K562 (cell line): ENCODE measurements at regions not wholly inside any gene's neighbourhood (a gene's known extent, or its start where the extent isn't known, plus 50 kb on each side); places are given as distances from the start of the nearest gene placed in this dataset.

ENCODE experiments used
- ATAC-seq: fragments of 200-7000 bp; cut with Tn5 transposase; 3 replicates; pipeline ENCODE4 v1.9.1; 2020; ENCODE audit warnings: moderate library complexity
- BruUV-seq: library from RNA; stranded (reverse); fragments of 400-500 nt; replicated peaks from 2 replicates; lab custom pipeline; 2021; lab: Mats Ljungman, UMichigan
- CTCF ChIA-PET: fragments of 300-600 bp; formaldehyde crosslinking; extraction: SDS; loops from one replicate; lab custom pipeline; 2021; ENCODE audit warnings: low intra/inter-chr PET ratio; lab: Yijun Ruan, JAX
- POLR2A ChIA-PET: fragments of 300-600, 350-650 bp; sonication (Branson Sonifier 250); formaldehyde crosslinking; extraction: SDS; loops from one replicate; lab custom pipeline; 2021; ENCODE audit warnings: antibody characterized with exemption, inconsistent platforms; lab: Yijun Ruan, JAX
- DNase-seq, 4 experiments: peaks; one replicate each; pipeline versions ENCODE4 v3.0.0 to v3.0.0-alpha.2; 2011 to 2018; ENCODE audit warnings: low spot score in 3 of 4, mixed read lengths in 3 of 4; ENCODE audit errors: extremely low read depth in 1 of 4
- FAIRE-seq: peaks from 2 replicates; lab custom pipeline; 2011; peaks lifted over from hg19 to GRCh38; lab: Jason Lieb, UNC
- H2AFZ ChIP-seq: 2 replicates; pipeline ENCODE4 v1.6.0; 2011; ENCODE audit warnings: low read depth, low read length, control low read depth, inconsistent platforms
- H3K27ac ChIP-seq: fragments of 200-600 bp; 3 replicates; pipeline ENCODE4 v1.8.0; 2011; ENCODE audit warnings: low read depth, mild to moderate bottlenecking, control low read depth, inconsistent platforms, low read length, moderate library complexity, mixed read lengths; ENCODE audit errors: extremely low read depth
- H3K27me3 ChIP-seq, 2 experiments: fragments of 300-600 bp in 1 of 2; 2 replicates in 1 of 2; 3 replicates in 1 of 2; pipeline versions ENCODE4 v1.6.0 to v1.8.0; 2011; ENCODE audit warnings: inconsistent platforms in 2 of 2, low read length in 2 of 2, mild to moderate bottlenecking in 1 of 2, mixed read lengths in 1 of 2, moderate library complexity in 1 of 2; ENCODE audit not compliant: control insufficient read depth in 2 of 2, insufficient read depth in 2 of 2
- H3K36me3 ChIP-seq: fragments of 300-600 bp; 3 replicates; pipeline ENCODE4 v1.8.0; 2011; ENCODE audit warnings: mild to moderate bottlenecking, low read length, inconsistent platforms; ENCODE audit not compliant: control insufficient read depth, insufficient read depth
- H3K4me1 ChIP-seq, 2 experiments: fragments of 200-600 bp in 1 of 2; replicated peaks in 1 of 2; 2 replicates in 1 of 2; 3 replicates in 1 of 2; pipeline versions ENCODE4 v1.5.1 to v1.8.0; 2011; ENCODE audit warnings: inconsistent platforms in 2 of 2, low read length in 2 of 2, mild to moderate bottlenecking in 1 of 2, mixed read lengths in 1 of 2, moderate library complexity in 1 of 2; ENCODE audit not compliant: control insufficient read depth in 2 of 2, insufficient read depth in 2 of 2
- H3K4me2 ChIP-seq: 2 replicates; pipeline ENCODE4 v1.6.1; 2011; ENCODE audit warnings: low read length, control low read depth, inconsistent platforms, mixed read lengths; ENCODE audit not compliant: insufficient read depth
- H3K4me3 ChIP-seq: fragments of 200-600 bp; sonication (generic), shearing (Covaris generic); 2 replicates; pipeline ENCODE4 v1.5.1; 2016; ENCODE audit warnings: control low read depth, inconsistent platforms
- H3K79me2 ChIP-seq: fragments of 200-600 bp; 3 replicates; pipeline ENCODE4 v1.8.0; 2011; ENCODE audit warnings: low read length, inconsistent platforms; ENCODE audit not compliant: control insufficient read depth, insufficient read depth
- H3K9ac ChIP-seq, 2 experiments: 2 replicates each; pipeline versions ENCODE4 v1.6.0 to v1.6.1; 2011; ENCODE audit warnings: low read depth in 2 of 2, low read length in 2 of 2, control low read depth in 1 of 2, inconsistent platforms in 1 of 2, mild to moderate bottlenecking in 1 of 2, mixed read lengths in 1 of 2; ENCODE audit not compliant: insufficient read depth in 1 of 2
- H3K9me1 ChIP-seq: one replicate; pipeline ENCODE4 v1.6.0; 2011; ENCODE audit warnings: inconsistent platforms, mild to moderate bottlenecking, low read length, moderate library complexity; ENCODE audit not compliant: control insufficient read depth, insufficient read depth
- H3K9me3 ChIP-seq: replicated peaks from 2 replicates; pipeline ENCODE4 v1.5.1; 2011; ENCODE audit warnings: low read depth, low read length, inconsistent platforms; ENCODE audit not compliant: control insufficient read depth, insufficient read depth
- H4K20me1 ChIP-seq: replicated peaks from 2 replicates; pipeline ENCODE4 v1.6.1; 2011; ENCODE audit warnings: low read length, inconsistent platforms, mixed read lengths; ENCODE audit not compliant: control insufficient read depth, insufficient read depth
- CEBPG ChIP-seq, 3 experiments: fragments of 200-800 bp in 1 of 3; sonication (Bioruptor generic) in 1 of 3; sonication (generic) in 1 of 3; formaldehyde crosslinking in 1 of 3; IDR thresholded peaks in 2 of 3; conservative IDR thresholded peaks in 1 of 3; 2 replicates each; pipeline versions ENCODE4 v1.6.1 to v1.8.0; 2016 to 2022; ENCODE audit warnings: missing compliant biosample characterization in 2 of 3, missing genetic modification characterization in 2 of 3, mild to moderate bottlenecking in 1 of 3, missing genetic modification reagents in 1 of 3
- CHD2 ChIP-seq: IDR thresholded peaks from 2 replicates; pipeline ENCODE4 v1.6.1; 2011; ENCODE audit warnings: low read depth, low read length
- DPF2 ChIP-seq: fragments of 450-650 bp; IDR thresholded peaks from 2 replicates; pipeline ENCODE4 v1.6.1; 2016
- HNRNPH1 ChIP-seq: fragments of 200-400 bp; formaldehyde crosslinking; optimal IDR thresholded peaks from 2 replicates; pipeline ENCODE3; 2017; ENCODE audit warnings: low read depth, mild to moderate bottlenecking, low read length, moderate library complexity
- JUN ChIP-seq, 2 experiments: sonication (generic) in 1 of 2; formaldehyde crosslinking in 1 of 2; IDR thresholded peaks; 2 replicates each; pipeline versions ENCODE4 v1.6.1 to v1.8.0; 2012 to 2022; ENCODE audit warnings: borderline replicate concordance in 2 of 2, mild to moderate bottlenecking in 2 of 2, improper control_type of control experiment in 1 of 2, low read depth in 1 of 2, low read length in 1 of 2, missing genetic modification reagents in 1 of 2
- MCM5 ChIP-seq: fragments of 450-650 bp; IDR thresholded peaks from 2 replicates; pipeline ENCODE4 v1.6.1; 2016; ENCODE audit warnings: low read depth
- SRSF3 ChIP-seq: fragments of 200-400 bp; formaldehyde crosslinking; IDR thresholded peaks from 2 replicates; pipeline ENCODE4 v1.6.1; 2016; ENCODE audit warnings: mild to moderate bottlenecking, low read length, moderate library complexity; ENCODE audit not compliant: insufficient read depth
- THRAP3 ChIP-seq: fragments of 450-650 bp; IDR thresholded peaks from 2 replicates; pipeline ENCODE4 v1.6.1; 2016; ENCODE audit warnings: mild to moderate bottlenecking, inconsistent platforms, borderline replicate concordance
- WGBS: fragments of 100-300 bp; shearing (Covaris generic); methylation state at CpG from one replicate; pipeline ENCODE4 v1.1.6; 2016; ENCODE audit warnings: low coverage, mixed read lengths; ENCODE audit not compliant: insufficient coverage; ENCODE audit errors: missing lambda C conversion rate; 5-methylcytosine and 5-hydroxymethylcytosine counted together
- in situ Hi-C: fragments of 300-500 bp; cut with MboI; formaldehyde crosslinking; loops from 4 replicates; pipeline ENCODE4 v1.15.0; 2018; ENCODE audit warnings: inconsistent platforms, mixed read lengths
- intact Hi-C: fragments of 100-400 bp; cut with micrococcal nuclease; formaldehyde crosslinking; loops from 2 replicates; pipeline ENCODE4 v1.14.2; 2022
- TF ChIP-seq, protein P1 (sequence below): fragments of 250-450 bp; sonication (Bioruptor Pico); IDR thresholded peaks from 2 replicates; pipeline ENCODE4 v1.4.0; 2020; ENCODE audit warnings: borderline replicate concordance
- TF ChIP-seq, protein P2 (sequence below): IDR thresholded peaks from 2 replicates; pipeline ENCODE4 v1.6.1; 2012; ENCODE audit warnings: low read depth, low read length, improper control_type of control experiment, borderline replicate concordance
- TF ChIP-seq, protein P3 (sequence below): fragments of 450-650 bp; formaldehyde crosslinking; IDR thresholded peaks from 2 replicates; pipeline ENCODE4 v1.4.0; 2020; ENCODE audit warnings: mild to moderate bottlenecking, moderate library complexity

DNA sequence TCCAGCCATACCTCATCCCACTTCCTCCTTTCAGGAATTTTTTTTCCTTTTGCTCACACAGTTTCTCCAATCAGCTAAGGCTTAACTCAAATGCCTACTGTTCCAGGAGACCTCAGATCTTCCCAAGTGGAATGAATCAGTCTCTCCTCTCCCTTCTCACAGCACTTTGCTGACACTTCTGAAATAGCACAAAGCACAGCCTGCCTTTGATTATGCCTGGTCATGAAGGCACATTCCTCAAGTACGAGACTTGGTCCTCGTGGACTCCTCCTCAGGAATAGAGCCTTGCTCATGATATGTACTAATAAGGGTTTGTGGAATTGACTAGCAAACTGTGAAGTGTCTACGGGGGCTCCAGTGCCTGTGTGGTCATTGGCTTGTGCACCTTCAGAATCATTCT lies 176.7 kb upstream of the TENM4 start:
- no peaks in the 10 kb centered on the region for H4K20me1 ChIP-seq
- H3K4me2 ChIP-seq: no peak overlapping the region
- in situ Hi-C loops: no loop called here
- H3K27me3 ChIP-seq: no peaks in the 10 kb centered on the region
- FAIRE-seq: no peak
- BruUV-seq: no TSS peak
- CTCF ChIA-PET: no interaction called here
- WGBS: 0% methylated on average over 3 of the region's 3 CpGs
- no peak overlapping the region for H3K9ac ChIP-seq
- H2AFZ ChIP-seq: no peak overlapping the region
- H3K4me3 ChIP-seq: no peak overlapping the region
- TF ChIP-seq HNRNPH1: no peak
- no peak for TF ChIP-seq SRSF3
- TF ChIP-seq CHD2: no peak
- TF ChIP-seq JUN (IDR thresholded peaks at IDR 0.05; ENCODE audit: borderline replicate concordance, low read depth, low read length): no peak
- no peak for TF ChIP-seq JUN (CRISPR knock-in tag; IDR thresholded peaks at IDR 0.05; ENCODE audit: borderline replicate concordance)
- POLR2A ChIA-PET: no interaction called here
- H3K36me3 ChIP-seq: no peaks in the 10 kb centered on the region
- no peaks in the 10 kb centered on the region for H3K4me1 ChIP-seq
- H3K27ac ChIP-seq: no peak overlapping the region
- H3K79me2 ChIP-seq: no peaks in the 10 kb centered on the region
- H3K9me3 ChIP-seq: no peaks in the 10 kb centered on the region
- ATAC-seq: no peak
- DNase-seq: no peak
- intact Hi-C loops: no loop called here
- no peaks in the 10 kb centered on the region for H3K9me1 ChIP-seq

DNA sequence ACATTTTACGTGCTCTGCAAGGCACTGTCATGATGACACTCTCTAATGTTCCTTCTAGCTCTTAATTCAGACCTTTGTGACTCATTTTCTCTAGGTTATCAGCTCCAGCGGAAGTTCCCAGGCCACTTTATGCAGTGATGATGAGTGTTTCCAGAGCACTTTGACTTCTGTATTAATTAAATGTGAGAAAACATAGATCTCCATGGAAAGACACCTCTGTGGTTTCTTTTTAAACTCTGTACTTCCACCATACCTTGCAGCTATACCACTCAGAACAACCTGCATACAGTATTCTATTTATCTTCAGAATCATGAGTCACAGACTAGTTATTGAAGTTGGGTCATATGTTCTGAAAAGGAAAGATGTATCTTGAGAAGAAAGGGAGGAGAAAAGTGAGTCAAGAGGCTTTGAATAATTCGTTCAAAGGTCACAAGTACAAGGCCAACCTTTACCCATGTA lies 175.6 kb upstream of the TENM4 start:
- intact Hi-C loops: no loop called here
- no peak for FAIRE-seq
- Histone ChIP-seq H2AFZ (no peak overlapping the region), H4K20me1 (no peaks in the 10 kb centered on the region), H3K9ac (no peak overlapping the region), H3K4me1 (no peaks in the 10 kb centered on the region), H3K9me3 (no peaks in the 10 kb centered on the region), H3K4me2 (no peak overlapping the region), H3K79me2 (no peaks in the 10 kb centered on the region), H3K27me3 (no peaks in the 10 kb centered on the region), H3K4me3 (no peak overlapping the region), H3K9me1 (no peaks in the 10 kb centered on the region), H3K27ac (no peak overlapping the region), H3K36me3 (no peaks in the 10 kb centered on the region)
- ChIA-PET CTCF (no interaction called here), POLR2A (no interaction called here)
- DNase-seq: no peak
- WGBS: 0% methylated on average over 3 of the region's 3 CpGs
- no TSS peak for BruUV-seq
- no peak for ATAC-seq
- in situ Hi-C loops: no loop called here
- TF ChIP-seq, protein P1, sequence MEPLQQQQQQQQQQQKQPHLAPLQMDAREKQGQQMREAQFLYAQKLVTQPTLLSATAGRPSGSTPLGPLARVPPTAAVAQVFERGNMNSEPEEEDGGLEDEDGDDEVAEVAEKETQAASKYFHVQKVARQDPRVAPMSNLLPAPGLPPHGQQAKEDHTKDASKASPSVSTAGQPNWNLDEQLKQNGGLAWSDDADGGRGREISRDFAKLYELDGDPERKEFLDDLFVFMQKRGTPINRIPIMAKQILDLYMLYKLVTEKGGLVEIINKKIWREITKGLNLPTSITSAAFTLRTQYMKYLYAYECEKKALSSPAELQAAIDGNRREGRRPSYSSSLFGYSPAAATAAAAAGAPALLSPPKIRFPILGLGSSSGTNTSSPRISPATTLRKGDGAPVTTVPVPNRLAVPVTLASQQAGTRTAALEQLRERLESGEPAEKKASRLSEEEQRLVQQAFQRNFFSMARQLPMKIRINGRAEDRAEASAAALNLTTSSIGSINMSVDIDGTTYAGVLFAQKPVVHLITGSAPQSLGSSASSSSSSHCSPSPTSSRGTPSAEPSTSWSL (CRISPR knock-in tag): no peak
- TF ChIP-seq, protein P2, sequence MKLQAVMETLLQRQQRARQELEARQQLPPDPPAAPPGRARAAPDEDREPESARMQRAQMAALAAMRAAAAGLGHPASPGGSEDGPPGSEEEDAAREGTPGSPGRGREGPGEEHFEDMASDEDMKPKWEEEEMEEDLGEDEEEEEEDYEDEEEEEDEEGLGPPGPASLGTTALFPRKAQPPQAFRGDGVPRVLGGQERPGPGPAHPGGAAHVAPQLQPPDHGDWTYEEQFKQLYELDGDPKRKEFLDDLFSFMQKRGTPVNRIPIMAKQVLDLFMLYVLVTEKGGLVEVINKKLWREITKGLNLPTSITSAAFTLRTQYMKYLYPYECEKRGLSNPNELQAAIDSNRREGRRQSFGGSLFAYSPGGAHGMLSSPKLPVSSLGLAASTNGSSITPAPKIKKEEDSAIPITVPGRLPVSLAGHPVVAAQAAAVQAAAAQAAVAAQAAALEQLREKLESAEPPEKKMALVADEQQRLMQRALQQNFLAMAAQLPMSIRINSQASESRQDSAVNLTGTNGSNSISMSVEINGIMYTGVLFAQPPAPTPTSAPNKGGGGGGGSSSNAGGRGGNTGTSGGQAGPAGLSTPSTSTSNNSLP: no peak
- no peak for TF ChIP-seq MCM5
- TF ChIP-seq, protein P3, sequence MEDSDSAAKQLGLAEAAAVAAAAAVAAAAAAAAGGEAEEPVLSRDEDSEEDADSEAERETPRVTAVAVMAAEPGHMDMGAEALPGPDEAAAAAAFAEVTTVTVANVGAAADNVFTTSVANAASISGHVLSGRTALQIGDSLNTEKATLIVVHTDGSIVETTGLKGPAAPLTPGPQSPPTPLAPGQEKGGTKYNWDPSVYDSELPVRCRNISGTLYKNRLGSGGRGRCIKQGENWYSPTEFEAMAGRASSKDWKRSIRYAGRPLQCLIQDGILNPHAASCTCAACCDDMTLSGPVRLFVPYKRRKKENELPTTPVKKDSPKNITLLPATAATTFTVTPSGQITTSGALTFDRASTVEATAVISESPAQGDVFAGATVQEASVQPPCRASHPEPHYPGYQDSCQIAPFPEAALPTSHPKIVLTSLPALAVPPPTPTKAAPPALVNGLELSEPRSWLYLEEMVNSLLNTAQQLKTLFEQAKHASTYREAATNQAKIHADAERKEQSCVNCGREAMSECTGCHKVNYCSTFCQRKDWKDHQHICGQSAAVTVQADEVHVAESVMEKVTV: no peak
- TF ChIP-seq CEBPG (CRISPR knock-in tag; IDR thresholded peaks at IDR 0.05): no peak
- no peak for TF ChIP-seq CEBPG (tag; conservative IDR thresholded peaks at IDR 0.05 in 1 of 2, IDR thresholded peaks at IDR 0.05 in 1 of 2)
- no peak for TF ChIP-seq DPF2
- TF ChIP-seq THRAP3: no peak
